SK-N-MC (cell line): ENCODE measurements at regions not wholly inside any gene's neighbourhood (a gene's known extent, or its start where the extent isn't known, plus 50 kb on each side); places are given as distances from the start of the nearest gene placed in this dataset.

Experiments
- EZH2 ChIP-seq: fragments of 200-600 bp; sonication (generic); IDR thresholded peaks from one replicate; pipeline ENCODE4 v1.6.1; 2017; ENCODE audit warnings: antibody characterized with exemption
- FOXP2 ChIP-seq: optimal IDR thresholded peaks from 2 replicates; pipeline ENCODE3; 2011; ENCODE audit warnings: mild to moderate bottlenecking, moderate library complexity; ENCODE audit not compliant: insufficient read depth; ENCODE audit errors: extremely low read length, control extremely low read depth
- POLR2AphosphoS5 ChIP-seq: IDR thresholded peaks from 2 replicates; pipeline ENCODE4 v1.6.1; 2012; ENCODE audit warnings: mild to moderate bottlenecking, low read depth, low read length, borderline replicate concordance

DNA sequence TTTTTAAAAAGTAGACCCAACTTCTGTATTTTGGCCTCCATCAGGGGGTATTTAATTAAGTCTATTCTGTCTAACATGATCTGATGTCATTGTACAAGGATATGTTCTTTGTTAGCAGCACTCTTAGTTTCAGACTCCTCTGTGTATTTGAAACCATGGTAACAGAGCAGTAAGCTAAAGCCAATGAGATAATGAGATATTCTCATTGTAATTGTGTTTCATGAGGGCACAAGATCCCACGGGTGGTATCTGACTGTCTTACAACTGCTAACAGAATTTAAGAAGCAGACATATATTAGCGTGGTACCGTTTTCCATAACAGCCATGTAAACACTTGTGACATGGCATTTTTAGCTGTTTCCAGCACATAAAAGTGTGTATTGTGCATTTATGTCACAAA, 251.2 kb upstream of the VEPH1 start:
- no peak for TF ChIP-seq POLR2AphosphoS5
- no peak for TF ChIP-seq EZH2
- TF ChIP-seq FOXP2 = no peak
